ENCODE measurements at regions not wholly inside any gene's neighbourhood (a gene's known extent, or its start where the extent isn't known, plus 50 kb on each side); places are given as distances from the start of the nearest gene placed in this dataset.

DNA sequence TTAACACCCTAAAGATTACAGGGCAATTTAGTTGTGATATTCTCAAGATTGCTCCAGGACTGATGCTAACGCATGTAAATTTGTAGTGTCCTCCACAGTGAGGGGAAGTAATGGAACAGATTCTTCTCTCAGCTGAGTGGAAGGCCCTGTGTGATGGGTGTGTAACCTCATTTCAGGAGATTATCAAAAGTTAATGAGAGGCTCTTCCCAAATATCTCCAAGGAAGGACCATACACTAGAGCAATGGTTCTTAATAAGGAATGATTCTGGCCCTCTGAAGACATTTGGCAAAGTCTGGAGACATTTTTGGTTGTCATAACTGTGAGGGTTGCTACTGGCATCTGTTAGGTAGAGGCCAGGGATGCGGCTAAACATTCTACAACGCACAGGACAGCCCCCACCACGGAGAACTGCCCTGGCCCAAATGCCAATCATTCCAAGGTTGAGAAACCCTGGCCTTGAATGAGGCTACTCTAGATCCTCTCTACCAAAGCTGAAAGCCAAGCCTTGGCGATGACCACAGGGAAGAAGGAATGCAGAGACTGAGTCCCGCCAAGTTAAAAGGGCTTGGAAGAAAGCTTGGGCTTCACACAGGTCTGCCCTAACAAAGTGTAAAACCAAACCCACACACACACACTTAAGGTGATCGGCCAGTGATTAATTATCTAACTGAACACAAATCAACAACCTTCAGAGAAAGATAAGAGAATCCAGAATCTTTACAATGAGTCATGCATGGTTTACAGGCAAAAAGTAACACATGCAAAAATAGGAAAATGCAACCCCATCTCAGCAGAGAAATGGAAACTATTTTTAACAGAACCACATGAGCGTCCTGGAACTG lies 135.8 kb downstream of the SYF2 start:
- no peak for TF ChIP-seq CTCF (IDR thresholded peaks at IDR 0.05)
- TF ChIP-seq POLR2A (IDR thresholded peaks at IDR 0.05), result no peak

Data from thyroid gland (tissue), 4 donors.